ENCODE measurements at regions not wholly inside any gene's neighbourhood (a gene's known extent, or its start where the extent isn't known, plus 50 kb on each side); places are given as distances from the start of the nearest gene placed in this dataset.

- no peak for TF ChIP-seq MYC (IDR thresholded peaks at IDR 0.05; ENCODE audit: borderline replicate concordance, low read length)
- TF ChIP-seq POLR2A (IDR thresholded peaks at IDR 0.05; ENCODE audit: low read length) = no peak
- TF ChIP-seq, protein P1, sequence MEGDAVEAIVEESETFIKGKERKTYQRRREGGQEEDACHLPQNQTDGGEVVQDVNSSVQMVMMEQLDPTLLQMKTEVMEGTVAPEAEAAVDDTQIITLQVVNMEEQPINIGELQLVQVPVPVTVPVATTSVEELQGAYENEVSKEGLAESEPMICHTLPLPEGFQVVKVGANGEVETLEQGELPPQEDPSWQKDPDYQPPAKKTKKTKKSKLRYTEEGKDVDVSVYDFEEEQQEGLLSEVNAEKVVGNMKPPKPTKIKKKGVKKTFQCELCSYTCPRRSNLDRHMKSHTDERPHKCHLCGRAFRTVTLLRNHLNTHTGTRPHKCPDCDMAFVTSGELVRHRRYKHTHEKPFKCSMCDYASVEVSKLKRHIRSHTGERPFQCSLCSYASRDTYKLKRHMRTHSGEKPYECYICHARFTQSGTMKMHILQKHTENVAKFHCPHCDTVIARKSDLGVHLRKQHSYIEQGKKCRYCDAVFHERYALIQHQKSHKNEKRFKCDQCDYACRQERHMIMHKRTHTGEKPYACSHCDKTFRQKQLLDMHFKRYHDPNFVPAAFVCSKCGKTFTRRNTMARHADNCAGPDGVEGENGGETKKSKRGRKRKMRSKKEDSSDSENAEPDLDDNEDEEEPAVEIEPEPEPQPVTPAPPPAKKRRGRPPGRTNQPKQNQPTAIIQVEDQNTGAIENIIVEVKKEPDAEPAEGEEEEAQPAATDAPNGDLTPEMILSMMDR (IDR thresholded peaks at IDR 0.05) = no peak
- no peak for TF ChIP-seq RCOR1 (IDR thresholded peaks at IDR 0.05; ENCODE audit: low read depth, low read length)
- TF ChIP-seq, protein P2, sequence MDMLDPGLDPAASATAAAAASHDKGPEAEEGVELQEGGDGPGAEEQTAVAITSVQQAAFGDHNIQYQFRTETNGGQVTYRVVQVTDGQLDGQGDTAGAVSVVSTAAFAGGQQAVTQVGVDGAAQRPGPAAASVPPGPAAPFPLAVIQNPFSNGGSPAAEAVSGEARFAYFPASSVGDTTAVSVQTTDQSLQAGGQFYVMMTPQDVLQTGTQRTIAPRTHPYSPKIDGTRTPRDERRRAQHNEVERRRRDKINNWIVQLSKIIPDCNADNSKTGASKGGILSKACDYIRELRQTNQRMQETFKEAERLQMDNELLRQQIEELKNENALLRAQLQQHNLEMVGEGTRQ (IDR thresholded peaks at IDR 0.05) = no peak
- TF ChIP-seq CEBPB (IDR thresholded peaks at IDR 0.05) = no peak
- TF ChIP-seq, protein P3, sequence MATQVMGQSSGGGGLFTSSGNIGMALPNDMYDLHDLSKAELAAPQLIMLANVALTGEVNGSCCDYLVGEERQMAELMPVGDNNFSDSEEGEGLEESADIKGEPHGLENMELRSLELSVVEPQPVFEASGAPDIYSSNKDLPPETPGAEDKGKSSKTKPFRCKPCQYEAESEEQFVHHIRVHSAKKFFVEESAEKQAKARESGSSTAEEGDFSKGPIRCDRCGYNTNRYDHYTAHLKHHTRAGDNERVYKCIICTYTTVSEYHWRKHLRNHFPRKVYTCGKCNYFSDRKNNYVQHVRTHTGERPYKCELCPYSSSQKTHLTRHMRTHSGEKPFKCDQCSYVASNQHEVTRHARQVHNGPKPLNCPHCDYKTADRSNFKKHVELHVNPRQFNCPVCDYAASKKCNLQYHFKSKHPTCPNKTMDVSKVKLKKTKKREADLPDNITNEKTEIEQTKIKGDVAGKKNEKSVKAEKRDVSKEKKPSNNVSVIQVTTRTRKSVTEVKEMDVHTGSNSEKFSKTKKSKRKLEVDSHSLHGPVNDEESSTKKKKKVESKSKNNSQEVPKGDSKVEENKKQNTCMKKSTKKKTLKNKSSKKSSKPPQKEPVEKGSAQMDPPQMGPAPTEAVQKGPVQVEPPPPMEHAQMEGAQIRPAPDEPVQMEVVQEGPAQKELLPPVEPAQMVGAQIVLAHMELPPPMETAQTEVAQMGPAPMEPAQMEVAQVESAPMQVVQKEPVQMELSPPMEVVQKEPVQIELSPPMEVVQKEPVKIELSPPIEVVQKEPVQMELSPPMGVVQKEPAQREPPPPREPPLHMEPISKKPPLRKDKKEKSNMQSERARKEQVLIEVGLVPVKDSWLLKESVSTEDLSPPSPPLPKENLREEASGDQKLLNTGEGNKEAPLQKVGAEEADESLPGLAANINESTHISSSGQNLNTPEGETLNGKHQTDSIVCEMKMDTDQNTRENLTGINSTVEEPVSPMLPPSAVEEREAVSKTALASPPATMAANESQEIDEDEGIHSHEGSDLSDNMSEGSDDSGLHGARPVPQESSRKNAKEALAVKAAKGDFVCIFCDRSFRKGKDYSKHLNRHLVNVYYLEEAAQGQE (IDR thresholded peaks at IDR 0.05) = no peak
- no peak for TF ChIP-seq RAD21 (conservative IDR thresholded peaks at IDR 0.05 in 1 of 2, IDR thresholded peaks at IDR 0.05 in 1 of 2)
- no peak for TF ChIP-seq ELK1 (IDR thresholded peaks at IDR 0.05; ENCODE audit: low read depth, low read length)
- TF ChIP-seq HDAC2 (IDR thresholded peaks at IDR 0.05) = no peak
- no peak for TF ChIP-seq MAX (IDR thresholded peaks at IDR 0.05)
Measured at GRCh38 chrX:27519226-27519625, 56.1 kb upstream of the PPP4R3C start.

Measured in A549 (cell line).